PFSK-1 (cell line): ENCODE measurements at regions not wholly inside any gene's neighbourhood (a gene's known extent, or its start where the extent isn't known, plus 50 kb on each side); places are given as distances from the start of the nearest gene placed in this dataset.

ENCODE experiments used
- POLR2AphosphoS5 ChIP-seq: IDR thresholded peaks from 2 replicates; pipeline ENCODE4 v1.6.1; 2012; ENCODE audit warnings: low read depth, mild to moderate bottlenecking, control low read depth, low read length, moderate library complexity
- REST ChIP-seq, 2 experiments: IDR thresholded peaks; 2 replicates each; pipeline versions ENCODE4 v1.6.1 to v1.8.0; 2011 to 2012; ENCODE audit warnings: low read depth in 2 of 2, low read length in 2 of 2, control low read depth in 1 of 2, inconsistent platforms in 1 of 2, mild to moderate bottlenecking in 1 of 2, moderate library complexity in 1 of 2; ENCODE audit not compliant: insufficient read depth in 1 of 2

GRCh38 chr13:65725006-65725405 lies 1505.1 kb downstream of the PCDH9 start:
- TF ChIP-seq REST (IDR thresholded peaks at IDR 0.05; ENCODE audit: insufficient read depth in 1 of 2, low read depth in 2 of 2, low read length in 2 of 2) (no peak), POLR2AphosphoS5 (no peak)
